K562 (cell line): ENCODE measurements at regions not wholly inside any gene's neighbourhood (a gene's known extent, or its start where the extent isn't known, plus 50 kb on each side); places are given as distances from the start of the nearest gene placed in this dataset.

Experiments used
- FOXK2 ChIP-seq, 2 experiments: fragments of 450-650 bp; IDR thresholded peaks in 1 of 2; conservative IDR thresholded peaks in 1 of 2; 2 replicates each; pipeline ENCODE4 v1.6.1; 2016; ENCODE audit warnings: low read depth in 2 of 2, mild to moderate bottlenecking in 1 of 2
- TF ChIP-seq, protein P1 (sequence below): fragments of 450-650 bp; IDR thresholded peaks from 2 replicates; pipeline ENCODE4 v1.7.1; 2018; ENCODE audit warnings: mild to moderate bottlenecking, low read depth; ENCODE audit not compliant: partially characterized antibody

DNA sequence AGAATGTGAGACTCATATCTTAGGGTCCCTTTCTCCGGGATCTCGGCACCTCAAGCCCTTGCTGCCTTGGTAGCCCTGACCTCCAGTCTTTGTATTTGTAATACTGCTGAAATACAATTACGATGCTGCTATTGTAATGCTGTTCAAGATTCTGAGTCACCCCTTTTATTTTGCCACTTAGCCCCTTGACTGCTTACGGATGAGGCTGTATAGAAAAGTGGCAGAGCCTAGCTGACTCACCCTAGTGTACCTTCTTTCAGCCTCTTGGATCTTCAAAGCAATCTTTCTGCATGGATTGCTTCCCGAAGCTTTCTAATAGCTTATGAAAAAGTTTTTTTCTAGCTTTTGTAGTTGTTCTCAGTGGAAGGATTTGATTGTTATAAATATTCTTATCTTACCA lies 187.9 kb downstream of the KCNJ2 start:
- TF ChIP-seq FOXK2 (conservative IDR thresholded peaks at IDR 0.05 in 1 of 2, IDR thresholded peaks at IDR 0.05 in 1 of 2; ENCODE audit: low read depth in 2 of 2), result no peak
- TF ChIP-seq, protein P1, sequence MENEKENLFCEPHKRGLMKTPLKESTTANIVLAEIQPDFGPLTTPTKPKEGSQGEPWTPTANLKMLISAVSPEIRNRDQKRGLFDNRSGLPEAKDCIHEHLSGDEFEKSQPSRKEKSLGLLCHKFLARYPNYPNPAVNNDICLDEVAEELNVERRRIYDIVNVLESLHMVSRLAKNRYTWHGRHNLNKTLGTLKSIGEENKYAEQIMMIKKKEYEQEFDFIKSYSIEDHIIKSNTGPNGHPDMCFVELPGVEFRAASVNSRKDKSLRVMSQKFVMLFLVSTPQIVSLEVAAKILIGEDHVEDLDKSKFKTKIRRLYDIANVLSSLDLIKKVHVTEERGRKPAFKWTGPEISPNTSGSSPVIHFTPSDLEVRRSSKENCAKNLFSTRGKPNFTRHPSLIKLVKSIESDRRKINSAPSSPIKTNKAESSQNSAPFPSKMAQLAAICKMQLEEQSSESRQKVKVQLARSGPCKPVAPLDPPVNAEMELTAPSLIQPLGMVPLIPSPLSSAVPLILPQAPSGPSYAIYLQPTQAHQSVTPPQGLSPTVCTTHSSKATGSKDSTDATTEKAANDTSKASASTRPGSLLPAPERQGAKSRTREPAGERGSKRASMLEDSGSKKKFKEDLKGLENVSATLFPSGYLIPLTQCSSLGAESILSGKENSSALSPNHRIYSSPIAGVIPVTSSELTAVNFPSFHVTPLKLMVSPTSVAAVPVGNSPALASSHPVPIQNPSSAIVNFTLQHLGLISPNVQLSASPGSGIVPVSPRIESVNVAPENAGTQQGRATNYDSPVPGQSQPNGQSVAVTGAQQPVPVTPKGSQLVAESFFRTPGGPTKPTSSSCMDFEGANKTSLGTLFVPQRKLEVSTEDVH, result no peak
